GM12878 (cell line): ENCODE measurements at regions not wholly inside any gene's neighbourhood (a gene's known extent, or its start where the extent isn't known, plus 50 kb on each side); places are given as distances from the start of the nearest gene placed in this dataset.

Source experiments
- ATAC-seq: fragments of 200-7000 bp; cut with Tn5 transposase; 3 replicates; pipeline ENCODE4 v1.9.1; 2020; ENCODE audit warnings: mild to moderate bottlenecking, moderate library complexity
- BruUV-seq: library from RNA; stranded (reverse); fragments of 400-500 nt; replicated peaks from 2 replicates; lab custom pipeline; 2021; lab: Mats Ljungman, UMichigan
- CTCF ChIA-PET: fragments of 300-600 bp; sonication (Branson Sonifier 250); formaldehyde crosslinking; extraction: SDS; loops from one replicate; lab custom pipeline; 2021; ENCODE audit warnings: inconsistent platforms; lab: Yijun Ruan, JAX
- POLR2A ChIA-PET: fragments of 350-600 bp; formaldehyde crosslinking; extraction: SDS; loops from one replicate; lab custom pipeline; 2021; ENCODE audit warnings: inconsistent platforms; lab: Charles Lee
- RAD21 ChIA-PET: fragments of 300-600 bp; sonication (Branson Sonifier 250); formaldehyde crosslinking; loops from one replicate; lab custom pipeline; 2023; ENCODE audit warnings: antibody characterized with exemption; ENCODE audit not compliant: unreplicated experiment; lab: Charles Lee
- SMC1A ChIA-PET: fragments of 300-600 bp; sonication (Branson Sonifier 250); formaldehyde crosslinking; loops from one replicate; lab custom pipeline; 2023; ENCODE audit not compliant: unreplicated experiment, uncharacterized antibody; lab: Charles Lee
- DNase-seq: peaks from one replicate; pipeline ENCODE4 v3.0.0-alpha.2; 2011; ENCODE audit warnings: low read depth, low spot score
- FAIRE-seq: peaks from 3 replicates; lab custom pipeline; 2011; peaks lifted over from hg19 to GRCh38; lab: Jason Lieb, UNC
- H2AFZ ChIP-seq: 2 replicates; pipeline ENCODE4 v1.6.0; 2011; ENCODE audit warnings: low read depth, low read length, control low read depth; ENCODE audit not compliant: control insufficient read depth
- H3K27ac ChIP-seq: 2 replicates; pipeline ENCODE4 v1.5.1; 2011; ENCODE audit warnings: control low read depth; ENCODE audit not compliant: control insufficient read depth, insufficient read depth
- H3K27me3 ChIP-seq, 2 experiments: replicated peaks in 1 of 2; 2 replicates each; pipeline versions ENCODE4 v1.6.0 to v1.6.1; 2011; ENCODE audit warnings: low read length in 1 of 2; ENCODE audit not compliant: control insufficient read depth in 2 of 2, insufficient read depth in 2 of 2
- H3K36me3 ChIP-seq, 2 experiments: 2 replicates each; pipeline ENCODE4 v1.5.1; 2011; ENCODE audit warnings: low read length in 1 of 2; ENCODE audit not compliant: control insufficient read depth in 2 of 2, insufficient read depth in 2 of 2
- H3K4me1 ChIP-seq: 2 replicates; pipeline ENCODE4 v1.6.1; 2011; ENCODE audit warnings: mild to moderate bottlenecking, low read length, moderate library complexity, mixed read lengths; ENCODE audit not compliant: control insufficient read depth, insufficient read depth
- H3K4me2 ChIP-seq: 2 replicates; pipeline ENCODE4 v1.6.0; 2011; ENCODE audit warnings: control low read depth; ENCODE audit not compliant: control insufficient read depth, insufficient read depth
- H3K4me3 ChIP-seq: fragments of 200-600 bp; sonication (generic); 2 replicates; pipeline ENCODE4 v1.5.1; 2016
- H3K79me2 ChIP-seq: 2 replicates; pipeline ENCODE4 v1.6.0; 2011; ENCODE audit warnings: low read length; ENCODE audit not compliant: control insufficient read depth, insufficient read depth
- H3K9ac ChIP-seq: 2 replicates; pipeline ENCODE4 v1.8.0; 2011; ENCODE audit warnings: low read length, control low read depth, mixed read lengths; ENCODE audit not compliant: control insufficient read depth, insufficient read depth
- H3K9me3 ChIP-seq: replicated peaks from 3 replicates; pipeline ENCODE4 v1.5.1; 2011; ENCODE audit warnings: mild to moderate bottlenecking, low read length; ENCODE audit not compliant: control insufficient read depth, insufficient read depth
- H4K20me1 ChIP-seq: 2 replicates; pipeline ENCODE4 v1.6.0; 2011; ENCODE audit not compliant: control insufficient read depth, insufficient read depth
- LARP7 ChIP-seq: fragments of 450-650 bp; IDR thresholded peaks from 2 replicates; pipeline ENCODE4 v1.6.1; 2017; ENCODE audit warnings: mild to moderate bottlenecking
- PML ChIP-seq: IDR thresholded peaks from 2 replicates; pipeline ENCODE4 v1.6.1; 2012; ENCODE audit warnings: low read length, inconsistent platforms
- POU2F2 ChIP-seq: IDR thresholded peaks from 3 replicates; pipeline ENCODE4 v1.6.1; 2011; ENCODE audit warnings: low read depth, mild to moderate bottlenecking, low read length, borderline replicate concordance
- TAF1 ChIP-seq: IDR thresholded peaks from 2 replicates; pipeline ENCODE4 v1.6.1; 2011; ENCODE audit warnings: mild to moderate bottlenecking, low read depth, low read length, borderline replicate concordance
- WRNIP1 ChIP-seq: IDR thresholded peaks from 2 replicates; pipeline ENCODE4 v1.6.1; 2011; ENCODE audit warnings: low read depth, low read length, improper control_type of control experiment, borderline replicate concordance
- ZNF217 ChIP-seq: fragments of 450-650 bp; IDR thresholded peaks from 2 replicates; pipeline ENCODE4 v1.6.1; 2017; ENCODE audit warnings: antibody characterized with exemption, mild to moderate bottlenecking
- WGBS: methylation state at CpG from one replicate; pipeline ENCODE4 v1.1.6; 2016; ENCODE audit warnings: low lambda C conversion rate; ENCODE audit not compliant: insufficient replicate concordance, insufficient coverage; ENCODE audit errors: missing lambda C conversion rate; 5-methylcytosine and 5-hydroxymethylcytosine counted together
- in situ Hi-C: fragments of 300-500 bp; cut with MboI; formaldehyde crosslinking; loops from 9 replicates; pipeline ENCODE4 v1.14.3; 2018; ENCODE audit warnings: mixed read lengths
- intact Hi-C: fragments of 100-400 bp; cut with micrococcal nuclease; formaldehyde crosslinking; loops from one replicate; pipeline ENCODE4 v1.14.2; 2022; ENCODE audit not compliant: unreplicated experiment
- TF ChIP-seq, protein P1 (sequence below): fragments of 450-650 bp; IDR thresholded peaks from 2 replicates; pipeline ENCODE4 v1.6.1; 2016; ENCODE audit warnings: mild to moderate bottlenecking, moderate library complexity, borderline replicate concordance
- TF ChIP-seq, protein P2 (sequence below): fragments of 450-650 bp; IDR thresholded peaks from 2 replicates; pipeline ENCODE4 v1.6.1; 2017; ENCODE audit warnings: antibody characterized with exemption, mild to moderate bottlenecking, moderate library complexity
- TF ChIP-seq, protein P3 (sequence below): IDR thresholded peaks from 2 replicates; pipeline ENCODE4 v1.6.1; 2012; ENCODE audit warnings: low read depth, low read length, improper control_type of control experiment

DNA sequence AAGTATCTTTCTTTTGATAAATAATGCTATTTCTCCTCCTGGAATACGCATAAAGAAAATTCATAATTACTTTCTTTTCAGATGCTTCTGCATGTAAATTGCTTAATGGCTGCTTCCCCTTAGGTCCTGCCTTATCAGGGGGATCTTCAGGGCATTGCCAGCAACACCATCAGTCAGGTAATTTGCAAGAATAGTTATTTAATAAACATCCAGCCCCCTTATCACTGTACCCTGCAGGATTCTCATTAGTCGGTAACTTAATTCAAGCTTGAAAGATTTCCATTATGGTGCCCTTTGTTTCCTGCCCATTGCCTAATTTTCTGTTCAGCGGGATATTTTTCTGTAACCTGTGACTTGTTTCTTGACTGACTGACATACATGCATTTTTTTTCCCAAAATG lies 414.5 kb downstream of the MFSD1 start:
- no peak overlapping the region for H3K9ac ChIP-seq
- no peaks in the 10 kb centered on the region for H3K79me2 ChIP-seq
- no peak for FAIRE-seq
- no peaks in the 10 kb centered on the region for H4K20me1 ChIP-seq
- no peak overlapping the region for H3K4me2 ChIP-seq
- intact Hi-C loops, result no loop called here
- 49% methylated on average over 3 of the region's 3 CpGs for WGBS
- no TSS peak for BruUV-seq
- POLR2A ChIA-PET, result no interaction called here
- no peaks in the 10 kb centered on the region for H3K9me3 ChIP-seq
- no peak for TF ChIP-seq PML
- TF ChIP-seq ZNF217, result no peak
- TF ChIP-seq, protein P1, sequence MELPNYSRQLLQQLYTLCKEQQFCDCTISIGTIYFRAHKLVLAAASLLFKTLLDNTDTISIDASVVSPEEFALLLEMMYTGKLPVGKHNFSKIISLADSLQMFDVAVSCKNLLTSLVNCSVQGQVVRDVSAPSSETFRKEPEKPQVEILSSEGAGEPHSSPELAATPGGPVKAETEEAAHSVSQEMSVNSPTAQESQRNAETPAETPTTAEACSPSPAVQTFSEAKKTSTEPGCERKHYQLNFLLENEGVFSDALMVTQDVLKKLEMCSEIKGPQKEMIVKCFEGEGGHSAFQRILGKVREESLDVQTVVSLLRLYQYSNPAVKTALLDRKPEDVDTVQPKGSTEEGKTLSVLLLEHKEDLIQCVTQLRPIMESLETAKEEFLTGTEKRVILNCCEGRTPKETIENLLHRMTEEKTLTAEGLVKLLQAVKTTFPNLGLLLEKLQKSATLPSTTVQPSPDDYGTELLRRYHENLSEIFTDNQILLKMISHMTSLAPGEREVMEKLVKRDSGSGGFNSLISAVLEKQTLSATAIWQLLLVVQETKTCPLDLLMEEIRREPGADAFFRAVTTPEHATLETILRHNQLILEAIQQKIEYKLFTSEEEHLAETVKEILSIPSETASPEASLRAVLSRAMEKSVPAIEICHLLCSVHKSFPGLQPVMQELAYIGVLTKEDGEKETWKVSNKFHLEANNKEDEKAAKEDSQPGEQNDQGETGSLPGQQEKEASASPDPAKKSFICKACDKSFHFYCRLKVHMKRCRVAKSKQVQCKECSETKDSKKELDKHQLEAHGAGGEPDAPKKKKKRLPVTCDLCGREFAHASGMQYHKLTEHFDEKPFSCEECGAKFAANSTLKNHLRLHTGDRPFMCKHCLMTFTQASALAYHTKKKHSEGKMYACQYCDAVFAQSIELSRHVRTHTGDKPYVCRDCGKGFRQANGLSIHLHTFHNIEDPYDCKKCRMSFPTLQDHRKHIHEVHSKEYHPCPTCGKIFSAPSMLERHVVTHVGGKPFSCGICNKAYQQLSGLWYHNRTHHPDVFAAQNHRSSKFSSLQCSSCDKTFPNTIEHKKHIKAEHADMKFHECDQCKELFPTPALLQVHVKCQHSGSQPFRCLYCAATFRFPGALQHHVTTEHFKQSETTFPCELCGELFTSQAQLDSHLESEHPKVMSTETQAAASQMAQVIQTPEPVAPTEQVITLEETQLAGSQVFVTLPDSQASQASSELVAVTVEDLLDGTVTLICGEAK, result no peak
- TF ChIP-seq, protein P2, sequence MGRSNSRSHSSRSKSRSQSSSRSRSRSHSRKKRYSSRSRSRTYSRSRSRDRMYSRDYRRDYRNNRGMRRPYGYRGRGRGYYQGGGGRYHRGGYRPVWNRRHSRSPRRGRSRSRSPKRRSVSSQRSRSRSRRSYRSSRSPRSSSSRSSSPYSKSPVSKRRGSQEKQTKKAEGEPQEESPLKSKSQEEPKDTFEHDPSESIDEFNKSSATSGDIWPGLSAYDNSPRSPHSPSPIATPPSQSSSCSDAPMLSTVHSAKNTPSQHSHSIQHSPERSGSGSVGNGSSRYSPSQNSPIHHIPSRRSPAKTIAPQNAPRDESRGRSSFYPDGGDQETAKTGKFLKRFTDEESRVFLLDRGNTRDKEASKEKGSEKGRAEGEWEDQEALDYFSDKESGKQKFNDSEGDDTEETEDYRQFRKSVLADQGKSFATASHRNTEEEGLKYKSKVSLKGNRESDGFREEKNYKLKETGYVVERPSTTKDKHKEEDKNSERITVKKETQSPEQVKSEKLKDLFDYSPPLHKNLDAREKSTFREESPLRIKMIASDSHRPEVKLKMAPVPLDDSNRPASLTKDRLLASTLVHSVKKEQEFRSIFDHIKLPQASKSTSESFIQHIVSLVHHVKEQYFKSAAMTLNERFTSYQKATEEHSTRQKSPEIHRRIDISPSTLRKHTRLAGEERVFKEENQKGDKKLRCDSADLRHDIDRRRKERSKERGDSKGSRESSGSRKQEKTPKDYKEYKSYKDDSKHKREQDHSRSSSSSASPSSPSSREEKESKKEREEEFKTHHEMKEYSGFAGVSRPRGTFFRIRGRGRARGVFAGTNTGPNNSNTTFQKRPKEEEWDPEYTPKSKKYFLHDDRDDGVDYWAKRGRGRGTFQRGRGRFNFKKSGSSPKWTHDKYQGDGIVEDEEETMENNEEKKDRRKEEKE, result no peak
- no peak for TF ChIP-seq LARP7
- no peak for TF ChIP-seq WRNIP1
- no peak for TF ChIP-seq TAF1
- TF ChIP-seq POU2F2, result no peak
- TF ChIP-seq, protein P3, sequence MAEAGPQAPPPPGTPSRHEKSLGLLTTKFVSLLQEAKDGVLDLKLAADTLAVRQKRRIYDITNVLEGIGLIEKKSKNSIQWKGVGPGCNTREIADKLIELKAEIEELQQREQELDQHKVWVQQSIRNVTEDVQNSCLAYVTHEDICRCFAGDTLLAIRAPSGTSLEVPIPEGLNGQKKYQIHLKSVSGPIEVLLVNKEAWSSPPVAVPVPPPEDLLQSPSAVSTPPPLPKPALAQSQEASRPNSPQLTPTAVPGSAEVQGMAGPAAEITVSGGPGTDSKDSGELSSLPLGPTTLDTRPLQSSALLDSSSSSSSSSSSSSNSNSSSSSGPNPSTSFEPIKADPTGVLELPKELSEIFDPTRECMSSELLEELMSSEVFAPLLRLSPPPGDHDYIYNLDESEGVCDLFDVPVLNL, result no peak
- SMC1A ChIA-PET, result no interaction called here
- CTCF ChIA-PET, result no interaction called here
- no peaks in the 10 kb centered on the region for H3K4me1 ChIP-seq
- RAD21 ChIA-PET, result no interaction called here
- no peak overlapping the region for H3K4me3 ChIP-seq
- in situ Hi-C loops, result no loop called here
- no peaks in the 10 kb centered on the region for H3K27me3 ChIP-seq
- no peak overlapping the region for H3K27ac ChIP-seq
- DNase-seq, result no peak
- no peak for ATAC-seq
- no peaks in the 10 kb centered on the region for H3K36me3 ChIP-seq
- H2AFZ ChIP-seq, result no peak overlapping the region
